GM12864 (cell line): ENCODE measurements at regions not wholly inside any gene's neighbourhood (a gene's known extent, or its start where the extent isn't known, plus 50 kb on each side); places are given as distances from the start of the nearest gene placed in this dataset.

ENCODE experiments used
- DNase-seq: peaks from one replicate; pipeline ENCODE4 v3.0.0-alpha.2; 2011; ENCODE audit warnings: low read depth
- H3K4me3 ChIP-seq: 2 replicates; pipeline ENCODE4 v1.5.1; 2011; ENCODE audit warnings: mild to moderate bottlenecking, low read depth, low read length, control low read depth
- TF ChIP-seq, protein P1 (sequence below): IDR thresholded peaks from 2 replicates; pipeline ENCODE4 v1.5.1; 2011; ENCODE audit warnings: low read depth, mild to moderate bottlenecking, moderate library complexity, low read length, control low read depth, inconsistent platforms; ENCODE audit errors: missing control alignments

DNA sequence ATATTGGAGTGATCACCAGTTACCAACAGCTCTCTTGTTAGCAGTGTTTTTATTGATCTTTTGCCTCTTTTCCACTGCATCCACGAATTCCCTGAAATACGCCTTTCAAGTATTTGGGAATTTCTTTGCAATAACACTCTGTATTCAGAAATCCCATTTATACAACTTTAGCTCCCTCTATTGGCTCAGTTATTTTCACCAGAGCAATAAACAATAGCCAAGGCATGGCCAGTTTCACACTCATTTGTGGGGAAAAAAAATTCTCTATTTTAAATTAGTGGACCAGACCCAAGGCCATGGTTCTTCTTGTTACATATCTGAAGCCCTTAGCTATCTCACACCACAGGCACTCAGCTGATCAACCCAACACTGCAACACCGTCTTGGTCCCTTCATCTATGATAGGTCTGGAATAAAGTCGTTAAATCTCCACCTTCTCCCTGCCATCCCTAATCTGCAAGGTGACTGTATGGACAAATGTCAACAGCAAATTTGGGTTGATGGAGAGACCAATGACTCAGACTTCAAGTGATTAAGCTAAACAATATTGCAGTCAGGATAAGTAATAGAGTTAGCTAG lies 92.4 kb upstream of the TMEM260 start:
- H3K4me3 ChIP-seq: no peak overlapping the region
- TF ChIP-seq, protein P1, sequence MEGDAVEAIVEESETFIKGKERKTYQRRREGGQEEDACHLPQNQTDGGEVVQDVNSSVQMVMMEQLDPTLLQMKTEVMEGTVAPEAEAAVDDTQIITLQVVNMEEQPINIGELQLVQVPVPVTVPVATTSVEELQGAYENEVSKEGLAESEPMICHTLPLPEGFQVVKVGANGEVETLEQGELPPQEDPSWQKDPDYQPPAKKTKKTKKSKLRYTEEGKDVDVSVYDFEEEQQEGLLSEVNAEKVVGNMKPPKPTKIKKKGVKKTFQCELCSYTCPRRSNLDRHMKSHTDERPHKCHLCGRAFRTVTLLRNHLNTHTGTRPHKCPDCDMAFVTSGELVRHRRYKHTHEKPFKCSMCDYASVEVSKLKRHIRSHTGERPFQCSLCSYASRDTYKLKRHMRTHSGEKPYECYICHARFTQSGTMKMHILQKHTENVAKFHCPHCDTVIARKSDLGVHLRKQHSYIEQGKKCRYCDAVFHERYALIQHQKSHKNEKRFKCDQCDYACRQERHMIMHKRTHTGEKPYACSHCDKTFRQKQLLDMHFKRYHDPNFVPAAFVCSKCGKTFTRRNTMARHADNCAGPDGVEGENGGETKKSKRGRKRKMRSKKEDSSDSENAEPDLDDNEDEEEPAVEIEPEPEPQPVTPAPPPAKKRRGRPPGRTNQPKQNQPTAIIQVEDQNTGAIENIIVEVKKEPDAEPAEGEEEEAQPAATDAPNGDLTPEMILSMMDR: peak; percentile 4
- no peak for DNase-seq

DNA sequence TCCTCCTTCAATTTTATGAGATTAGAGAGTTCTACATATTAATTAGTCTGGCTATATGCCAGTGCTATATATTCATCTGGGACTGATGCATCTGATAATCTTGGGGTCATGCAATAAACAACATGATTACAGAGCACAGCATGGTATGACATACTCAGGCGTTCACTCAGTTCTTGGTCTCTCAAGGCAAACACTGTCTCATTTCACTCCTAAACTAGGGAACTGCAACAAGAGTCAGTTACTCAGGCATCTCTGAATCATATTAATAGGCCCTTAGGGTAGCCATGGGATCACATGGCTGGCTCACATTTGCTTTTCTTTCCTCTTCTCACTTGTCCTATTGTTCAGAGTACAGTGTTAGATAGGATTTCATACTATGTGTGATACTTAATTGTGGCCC lies 91.8 kb upstream of the TMEM260 start:
- DNase-seq: no peak
- H3K4me3 ChIP-seq: no peak overlapping the region
- TF ChIP-seq, protein P1: no peak

DNA sequence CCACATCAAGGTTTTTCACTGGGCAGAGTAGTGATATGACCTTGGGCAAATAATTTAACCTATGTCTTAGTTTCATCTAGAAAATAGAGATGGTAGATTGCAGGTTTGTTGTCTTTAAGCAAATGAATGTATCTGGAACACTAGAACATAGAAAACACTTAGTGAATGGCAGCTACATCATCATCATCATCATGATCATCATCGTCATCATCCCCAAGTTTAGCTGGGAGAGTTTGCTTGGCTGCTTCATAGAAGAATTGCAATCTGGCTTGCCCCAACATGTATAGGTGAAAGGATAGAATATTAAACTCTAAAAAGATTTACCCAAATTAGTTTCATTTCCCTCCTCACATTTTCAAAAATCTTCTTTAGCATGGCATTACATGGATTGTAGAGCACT lies 91.3 kb upstream of the TMEM260 start:
- DNase-seq: no peak
- TF ChIP-seq, protein P1: no peak
- no peak overlapping the region for H3K4me3 ChIP-seq

DNA sequence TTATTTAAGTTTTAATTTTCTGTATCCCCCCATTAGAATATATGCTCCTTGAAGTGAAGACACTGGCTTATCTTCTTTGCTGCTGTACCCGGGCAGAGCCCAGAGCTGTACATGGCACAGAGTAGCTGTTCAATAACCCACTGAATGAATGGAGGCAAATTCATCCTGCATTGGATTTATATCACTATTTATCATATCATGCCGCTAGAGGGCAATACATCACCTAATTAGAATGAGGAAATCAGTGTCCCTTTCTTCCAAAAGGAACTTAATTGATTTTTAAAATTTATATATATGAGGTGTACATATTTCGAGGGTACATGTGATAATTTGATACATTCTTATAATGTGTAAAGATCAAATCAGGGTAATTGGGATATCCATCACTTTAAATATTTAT lies 89.2 kb upstream of the TMEM260 start:
- TF ChIP-seq, protein P1: peak; percentile 45
- no peak for DNase-seq

DNA sequence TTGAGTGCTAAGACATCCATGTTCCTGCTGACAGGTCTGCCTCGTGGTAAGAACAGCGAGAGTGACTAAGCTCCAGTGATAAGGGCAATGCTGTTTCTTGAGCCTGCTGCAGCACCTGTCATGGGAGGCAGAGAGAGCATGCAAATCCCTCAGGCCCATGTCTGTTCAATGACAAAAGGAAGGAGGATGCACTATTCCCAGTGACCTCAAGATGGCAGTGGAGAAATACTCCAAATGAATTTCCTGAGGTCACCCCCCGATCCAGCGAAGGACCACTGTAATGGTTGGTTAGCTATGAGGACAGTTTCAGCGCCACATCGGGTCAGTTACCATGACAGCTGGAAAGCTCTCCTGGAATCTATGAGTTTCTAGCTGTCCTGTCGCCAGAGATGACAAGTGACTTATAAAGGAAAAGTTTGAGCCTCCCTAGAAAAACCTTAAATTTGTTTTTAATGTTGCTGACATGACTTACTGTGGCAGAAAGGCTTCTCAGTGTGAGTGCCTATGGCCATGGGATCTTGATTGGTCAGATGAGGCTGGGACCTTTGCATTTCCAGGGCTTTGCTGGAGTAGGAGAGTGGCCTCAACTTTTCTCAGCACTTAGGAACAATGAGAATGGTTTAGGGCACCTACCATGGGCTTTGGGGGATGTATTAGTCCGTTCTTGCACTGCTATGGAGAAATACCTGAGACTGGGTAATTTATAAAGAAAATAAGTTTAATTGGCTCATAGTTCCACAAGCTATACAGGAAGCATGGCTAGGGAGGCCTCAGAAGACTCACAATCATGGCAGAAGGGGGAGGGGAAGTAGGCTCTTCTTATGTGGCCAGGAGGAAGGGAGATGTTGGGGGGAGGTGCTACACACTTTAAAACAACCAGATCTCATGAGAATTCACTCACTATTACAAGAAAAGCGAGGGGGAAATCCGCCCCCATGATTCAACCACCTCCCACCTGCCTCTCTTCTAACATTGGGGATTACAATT lies 88.0 kb upstream of the TMEM260 start:
- no peak overlapping the region for H3K4me3 ChIP-seq
- peak; percentile 19 for DNase-seq
- TF ChIP-seq, protein P1: peak; percentile 76

More for the DNA sequence above, 89.2 kb upstream of the TMEM260 start:
- no peak overlapping the region for H3K4me3 ChIP-seq

DNA sequence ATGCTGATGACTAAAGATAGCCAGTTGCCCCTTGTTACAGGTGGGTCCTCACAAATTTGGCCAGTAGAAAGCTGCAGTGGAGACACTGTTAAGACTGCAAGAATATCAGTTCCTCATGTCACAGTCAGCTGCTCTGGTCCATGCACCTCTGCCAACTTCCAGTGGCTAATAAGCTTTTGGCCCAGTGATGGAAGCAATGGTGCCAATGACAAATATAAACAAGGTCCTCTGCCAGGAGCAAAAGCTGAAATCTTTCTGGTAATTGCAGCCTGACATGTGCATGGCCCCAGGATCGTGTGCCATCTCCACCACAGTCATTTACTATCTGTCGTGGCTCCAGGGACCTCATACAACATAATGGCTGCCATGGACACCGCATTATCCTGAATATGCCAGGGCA lies 85.4 kb upstream of the TMEM260 start:
- H3K4me3 ChIP-seq: no peak overlapping the region
- DNase-seq: no peak
- TF ChIP-seq, protein P1: no peak
